Colonic mucosa (tissue), 4 donors: ENCODE measurements at regions not wholly inside any gene's neighbourhood (a gene's known extent, or its start where the extent isn't known, plus 50 kb on each side); places are given as distances from the start of the nearest gene placed in this dataset.

Experiments
- DNase-seq: peaks from one replicate; pipeline ENCODE4 v3.0.0-alpha.2; 2020
- H3K27ac ChIP-seq: fragments of 200-600 bp; one replicate; pipeline ENCODE4 v1.8.0; 2021
- H3K27me3 ChIP-seq: fragments of 200-600 bp; one replicate; pipeline ENCODE4 v1.8.0; 2021
- H3K36me3 ChIP-seq: fragments of 200-600 bp; one replicate; pipeline ENCODE4 v1.8.0; 2021
- H3K4me1 ChIP-seq: fragments of 200-600 bp; one replicate; pipeline ENCODE4 v1.8.0; 2021; ENCODE audit warnings: mild to moderate bottlenecking
- H3K4me3 ChIP-seq: fragments of 200-600 bp; one replicate; pipeline ENCODE4 v1.8.0; 2021
- H3K9ac ChIP-seq, 2 donors: one replicate each; pipeline ENCODE4 v1.7.0; 2013; ENCODE audit warnings: control low read depth in 2 of 2, low read depth in 2 of 2, low read length in 2 of 2
- H3K9me3 ChIP-seq: fragments of 200-600 bp; one replicate; pipeline ENCODE4 v1.8.0; 2021
- CTCF ChIP-seq: fragments of 200-600 bp; IDR thresholded peaks from one replicate; pipeline ENCODE4 v1.8.0; 2022; ENCODE audit warnings: antibody characterized with exemption, mild to moderate bottlenecking
- intact Hi-C: fragments of 100-400 bp; cut with DNase I; formaldehyde crosslinking; loops from one replicate; pipeline ENCODE4 v1.14.1; 2022
- donor health status: healthy.
- donor health status: DM: no; HTN: no; CAD: no.
- donor health status: DM: no; HTN: no; CAD: no.

DNA sequence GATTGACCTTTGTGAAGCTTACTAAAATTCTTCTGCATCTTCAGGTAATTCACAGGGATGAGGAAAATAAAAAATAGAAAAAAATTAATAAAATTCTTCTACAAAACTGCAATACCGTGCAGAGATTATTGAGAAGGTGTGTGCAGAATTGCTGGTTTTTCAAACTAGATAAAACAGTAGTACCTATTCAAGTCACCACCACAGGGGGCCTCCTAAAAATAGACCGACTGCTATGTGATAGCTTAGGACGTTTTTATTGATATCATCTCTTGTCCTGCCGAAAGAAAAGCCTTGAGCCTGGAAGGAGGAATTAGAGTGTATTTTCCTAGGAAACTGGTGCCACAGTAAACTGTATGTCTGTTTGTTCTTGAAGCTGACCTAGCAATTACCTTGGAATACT lies 325.9 kb downstream of the ZFHX3 start:
- intact Hi-C loops = no loop called here
- H3K36me3 ChIP-seq = no peaks in the 10 kb centered on the region
- H3K4me1 ChIP-seq = no peaks in the 10 kb centered on the region
- DNase-seq = no peak
- H3K27ac ChIP-seq = no peak overlapping the region
- no peak overlapping the region for H3K9ac ChIP-seq
- no peak overlapping the region for H3K4me3 ChIP-seq
- H3K27me3 ChIP-seq = no peaks in the 10 kb centered on the region
- TF ChIP-seq CTCF = no peak
- no peaks in the 10 kb centered on the region for H3K9me3 ChIP-seq

DNA sequence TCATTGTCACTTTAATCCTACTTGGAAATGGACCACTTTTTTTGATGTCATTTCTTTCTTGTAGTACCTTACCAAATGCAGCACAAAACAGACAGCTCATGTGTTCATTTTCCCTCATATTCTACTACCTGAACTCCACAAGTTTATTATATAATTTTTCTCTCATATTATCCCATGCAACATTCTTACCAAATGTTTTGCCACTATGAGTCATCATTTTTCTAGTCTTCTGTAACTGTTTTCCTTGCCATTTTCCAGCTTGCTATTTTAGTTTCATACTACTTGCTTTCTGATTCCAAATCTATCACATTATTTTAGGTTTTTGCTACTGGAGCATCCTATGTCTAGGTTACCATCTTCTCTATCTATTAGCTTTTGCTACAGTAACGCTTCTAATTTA lies 332.7 kb downstream of the ZFHX3 start:
- Histone ChIP-seq H3K27me3 (no peaks in the 10 kb centered on the region), H3K36me3 (no peaks in the 10 kb centered on the region), H3K27ac (no peak overlapping the region), H3K9me3 (no peaks in the 10 kb centered on the region), H3K9ac (no peak overlapping the region), H3K4me3 (no peak overlapping the region), H3K4me1 (no peaks in the 10 kb centered on the region)
- intact Hi-C loops = no loop called here
- DNase-seq = no peak
- no peak for TF ChIP-seq CTCF

DNA sequence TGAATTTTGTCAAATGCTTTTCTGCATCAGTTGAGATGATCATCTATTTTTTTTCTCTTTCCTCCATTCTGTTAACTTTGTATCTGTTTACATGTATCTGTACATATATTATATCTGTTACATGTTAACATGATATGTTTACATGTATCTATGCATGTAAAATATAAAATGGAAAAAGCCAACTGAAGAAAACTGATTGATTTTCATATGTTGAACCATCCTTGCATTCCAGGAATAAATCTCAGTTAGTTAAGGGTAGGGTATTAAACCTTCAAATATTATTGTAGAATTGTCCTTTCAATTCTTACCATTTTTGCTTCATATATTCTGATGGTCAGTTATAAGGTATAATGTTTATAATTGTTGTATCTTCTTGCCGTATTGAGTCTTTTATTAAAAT lies 336.1 kb downstream of the ZFHX3 start:
- H3K9ac ChIP-seq = no peak overlapping the region
- no peak for TF ChIP-seq CTCF
- no peaks in the 10 kb centered on the region for H3K9me3 ChIP-seq
- no peaks in the 10 kb centered on the region for H3K4me1 ChIP-seq
- intact Hi-C loops = no loop called here
- H3K4me3 ChIP-seq = no peak overlapping the region
- no peaks in the 10 kb centered on the region for H3K27me3 ChIP-seq
- no peak overlapping the region for H3K27ac ChIP-seq
- DNase-seq = no peak
- H3K36me3 ChIP-seq = no peaks in the 10 kb centered on the region

DNA sequence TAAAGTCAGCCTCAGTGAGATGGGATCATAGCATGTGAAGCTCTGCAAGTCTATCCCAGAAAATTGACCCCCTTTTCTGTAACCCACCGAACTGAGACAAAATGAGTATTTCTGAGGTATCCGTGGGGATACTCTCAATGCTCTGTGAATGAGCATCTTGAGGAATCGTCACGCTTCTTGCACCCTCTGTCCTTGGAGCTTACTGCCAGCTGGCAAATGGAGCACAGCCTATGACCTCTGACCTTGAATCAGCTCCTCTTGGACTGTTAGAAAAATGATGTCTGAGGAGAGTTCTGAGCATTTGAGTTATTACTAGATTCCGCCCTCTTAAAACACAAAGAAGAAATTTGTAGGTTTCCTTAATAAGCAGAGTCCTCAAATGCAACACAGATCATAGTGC lies 342.1 kb downstream of the ZFHX3 start:
- intact Hi-C loops = no loop called here
- TF ChIP-seq CTCF = no peak
- H3K36me3 ChIP-seq = no peaks in the 10 kb centered on the region
- H3K4me3 ChIP-seq = no peak overlapping the region
- no peaks in the 10 kb centered on the region for H3K27me3 ChIP-seq
- H3K9ac ChIP-seq = no peak overlapping the region
- no peaks in the 10 kb centered on the region for H3K9me3 ChIP-seq
- no peak overlapping the region for H3K27ac ChIP-seq
- no peaks in the 10 kb centered on the region for H3K4me1 ChIP-seq
- DNase-seq = no peak

- H3K4me1 ChIP-seq = no peaks in the 10 kb centered on the region
- no peak overlapping the region for H3K9ac ChIP-seq
- no peak overlapping the region for H3K4me3 ChIP-seq
- TF ChIP-seq CTCF = no peak
- intact Hi-C loops = no loop called here
- H3K27me3 ChIP-seq = no peaks in the 10 kb centered on the region
- no peaks in the 10 kb centered on the region for H3K9me3 ChIP-seq
- no peaks in the 10 kb centered on the region for H3K36me3 ChIP-seq
- DNase-seq = no peak
- H3K27ac ChIP-seq = no peak overlapping the region
Measured at GRCh38 chr16:72704746-72705372, 343.1 kb downstream of the ZFHX3 start.
